GM19043 (cell line): ENCODE measurements at regions not wholly inside any gene's neighbourhood (a gene's known extent, or its start where the extent isn't known, plus 50 kb on each side); places are given as distances from the start of the nearest gene placed in this dataset.
"Not testable (repeated sequence)": the region's sequence is repeated elsewhere in the genome, so short reads cannot be mapped to it uniquely, and the experiment has no call there.

Source experiments
- ATAC-seq: cut with Tn5 transposase; IDR thresholded peaks from one replicate; pipeline ENCODE4 v1.9.1; 2021; ENCODE audit warnings: low read depth; ENCODE audit not compliant: unreplicated experiment

DNA sequence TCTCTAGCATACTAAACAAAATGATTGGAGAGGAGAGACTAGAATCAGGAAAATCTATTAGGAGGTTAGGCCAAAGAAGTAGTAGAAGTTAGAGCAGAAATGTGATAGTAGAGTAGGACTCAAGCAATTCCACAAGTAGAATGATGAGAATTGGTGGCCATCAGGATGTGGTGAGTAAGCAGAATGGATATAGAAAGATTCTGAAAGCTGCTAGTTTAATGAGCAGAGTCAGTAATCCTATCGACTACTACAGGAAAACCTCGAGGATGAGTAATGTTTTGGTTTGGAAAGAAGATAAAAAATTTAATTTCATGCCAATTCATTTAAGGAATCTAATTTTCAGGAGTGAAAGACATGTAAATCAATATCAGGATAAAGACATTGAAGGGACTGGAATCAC is 648.3 kb upstream of the PHF14 start:
- no peak for ATAC-seq

DNA sequence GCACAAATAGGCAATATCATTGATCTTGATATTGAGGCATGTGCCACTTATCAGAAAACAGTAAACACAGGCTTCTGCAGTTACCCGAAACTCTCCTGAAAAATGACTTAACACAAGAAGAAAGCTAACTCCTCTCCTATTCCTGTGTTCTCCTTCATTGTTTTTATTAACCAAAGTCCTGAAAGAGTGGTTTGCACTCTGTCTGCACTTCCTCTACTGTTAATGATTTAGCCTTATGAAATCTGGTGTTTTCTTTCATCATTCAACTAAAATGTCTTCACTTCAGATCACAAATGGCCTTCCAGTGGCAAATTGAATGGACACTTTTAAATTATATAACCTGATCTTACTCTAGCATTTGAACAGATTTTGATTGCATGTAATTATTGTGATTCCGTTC is 630.6 kb upstream of the PHF14 start:
- no peak for ATAC-seq

DNA sequence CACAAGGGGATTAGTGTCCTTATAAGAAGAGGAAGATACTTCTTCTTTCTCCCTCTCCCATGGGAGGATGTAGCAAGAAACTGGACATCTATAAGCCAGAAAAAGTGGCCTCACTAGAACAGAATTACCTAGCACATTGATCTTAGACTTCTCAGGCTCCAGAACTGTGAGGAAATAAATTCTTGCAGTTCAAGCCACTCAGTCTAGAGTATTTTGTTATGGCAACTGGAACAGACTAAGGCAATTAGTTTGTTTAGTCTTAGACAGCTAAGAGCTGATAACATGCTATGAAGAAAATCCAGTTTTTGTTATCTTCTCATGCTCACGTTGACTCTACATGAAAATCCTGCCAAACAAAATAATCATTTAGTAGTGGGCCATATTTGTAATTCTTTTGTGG is 627.6 kb upstream of the PHF14 start:
- ATAC-seq = no peak

DNA sequence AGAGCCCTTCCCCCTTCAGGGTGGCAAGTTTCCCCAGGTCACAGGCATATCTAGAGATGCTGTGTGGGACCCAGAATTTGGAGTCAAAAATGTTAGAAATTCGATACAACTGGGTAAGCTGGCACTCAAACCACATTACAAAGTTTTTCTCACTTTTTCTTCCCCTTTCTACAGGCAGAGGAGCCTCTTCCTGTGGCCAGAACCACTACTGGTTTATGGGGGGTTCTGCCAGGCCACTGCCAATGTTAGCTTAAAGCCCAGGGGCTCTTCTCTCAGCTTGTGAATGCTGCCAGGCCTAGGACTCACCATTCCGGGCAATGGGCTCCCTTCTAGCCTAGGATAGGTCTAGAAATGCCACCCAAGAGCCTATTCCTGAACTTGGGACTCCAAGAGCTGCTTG is 617.9 kb upstream of the PHF14 start:
- ATAC-seq = no peak

DNA sequence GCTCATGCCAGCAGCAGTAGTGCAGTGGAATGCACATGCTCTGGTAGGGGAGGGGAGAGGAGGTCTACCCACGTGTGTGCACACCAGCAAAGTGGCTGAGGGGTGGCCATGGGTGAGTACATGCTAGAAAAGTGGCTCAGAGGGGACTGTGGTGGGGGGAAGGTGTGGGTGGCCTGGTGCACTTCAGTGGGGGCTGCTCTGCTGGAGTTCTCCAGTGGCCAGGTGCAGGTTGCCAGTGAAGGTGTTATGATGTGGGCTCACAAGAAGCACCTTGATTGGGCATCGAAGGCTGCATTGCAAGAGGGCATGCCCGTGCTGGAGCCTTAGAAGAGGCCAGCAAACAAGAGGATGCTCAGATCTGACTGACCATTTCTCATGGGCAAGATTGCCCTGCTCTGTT is 613.6 kb upstream of the PHF14 start:
- no peak for ATAC-seq

DNA sequence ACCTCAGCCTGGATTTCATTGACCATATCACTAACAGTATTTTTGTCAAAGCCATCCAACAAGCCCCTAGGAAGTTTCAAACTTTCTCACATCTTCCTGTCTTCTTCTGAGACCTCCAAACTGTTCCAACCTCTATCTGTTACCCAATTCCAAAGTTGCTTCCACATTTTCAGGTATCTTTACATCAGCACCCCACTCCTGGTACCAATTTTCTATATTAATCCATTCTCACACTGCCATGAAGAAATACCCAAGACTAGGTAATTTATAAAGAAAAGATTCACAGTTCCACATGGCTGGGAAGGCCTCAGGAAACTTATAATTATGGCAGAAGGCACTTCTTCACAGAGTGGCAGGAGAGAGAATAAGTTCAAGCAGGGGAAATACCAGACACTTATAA is 571.9 kb upstream of the PHF14 start:
- ATAC-seq = no peak

DNA sequence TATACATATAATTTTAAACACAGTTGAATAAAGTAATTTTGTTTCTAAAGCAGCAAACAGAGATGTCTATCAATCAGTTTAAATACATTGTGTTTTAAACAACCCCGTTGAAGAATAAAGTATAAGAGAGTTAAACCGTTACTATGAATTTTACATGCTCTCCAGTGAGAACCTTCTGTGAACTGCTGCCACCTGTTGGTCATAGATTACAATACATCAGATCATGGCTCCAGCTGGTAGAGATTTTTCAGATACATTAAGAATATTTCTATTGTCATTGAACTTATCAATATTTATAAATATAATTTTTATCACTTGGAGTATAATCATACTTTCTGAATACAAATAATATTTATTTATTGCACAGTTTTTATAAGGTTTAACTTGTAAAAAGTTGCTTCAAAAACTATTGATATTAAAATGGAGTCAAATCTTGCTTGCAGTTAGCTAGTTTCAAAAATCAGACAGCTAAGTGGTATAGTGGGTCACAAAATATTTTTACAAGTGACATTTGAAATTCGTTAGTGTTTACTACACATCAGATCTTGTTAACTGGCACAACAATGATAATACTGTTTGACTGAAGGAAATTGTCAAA is 561.2 kb upstream of the PHF14 start:
- peak; percentile 82 for ATAC-seq

DNA sequence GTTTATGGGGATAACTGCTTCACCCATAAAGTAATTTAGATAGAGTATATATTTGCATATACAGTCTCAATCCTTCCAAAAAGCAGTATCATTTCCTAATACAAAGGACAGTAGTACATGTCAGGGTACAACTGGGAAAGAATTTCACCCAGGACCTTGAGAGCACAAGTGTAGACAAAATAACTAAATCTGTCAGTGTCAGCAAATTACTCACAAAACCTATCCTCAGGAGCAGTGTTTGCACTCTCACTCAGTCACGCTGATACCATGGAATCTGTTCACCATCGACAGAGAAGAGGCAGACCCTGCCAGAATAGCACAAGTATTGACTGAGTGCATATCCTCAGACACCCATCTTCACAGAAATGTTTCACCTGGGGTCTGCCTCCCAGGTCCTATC is 554.7 kb upstream of the PHF14 start:
- no peak for ATAC-seq

DNA sequence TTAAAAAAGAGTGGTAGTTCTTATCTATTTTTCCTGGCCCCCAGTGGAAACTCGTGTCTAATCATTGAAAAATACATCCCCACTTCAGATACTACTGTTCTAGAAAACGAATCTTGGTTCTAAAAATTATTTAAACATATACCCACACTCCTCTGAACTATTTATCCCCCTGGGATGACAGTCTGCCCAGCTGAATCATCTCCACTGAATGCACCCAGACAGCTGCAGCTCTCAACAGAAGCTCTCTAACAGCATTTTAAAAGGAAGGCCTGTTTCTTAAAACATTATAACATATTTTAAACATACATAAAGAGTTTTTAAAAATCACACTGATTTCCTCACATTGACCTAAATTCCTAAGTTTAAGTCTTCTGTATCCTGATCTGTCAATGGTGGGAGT is 544.6 kb upstream of the PHF14 start:
- ATAC-seq = no peak

DNA sequence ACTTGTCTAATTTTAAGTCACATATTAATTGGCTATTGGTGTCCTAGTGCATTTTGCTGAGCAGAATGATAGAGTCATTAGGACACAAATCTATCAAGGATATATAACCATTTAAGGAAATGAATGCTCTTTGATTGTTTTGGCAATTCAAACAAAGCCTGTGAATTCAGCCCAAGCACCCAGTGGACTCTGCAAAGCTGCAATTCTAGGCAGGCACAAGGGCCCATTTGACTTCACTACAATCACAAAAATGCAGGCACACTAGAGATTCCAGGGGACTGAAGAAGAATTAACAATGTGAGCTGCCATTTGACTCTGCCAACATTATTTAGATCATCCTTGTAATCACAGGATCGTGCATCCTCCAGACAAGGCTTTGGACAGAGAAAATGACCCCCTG is 544.2 kb upstream of the PHF14 start:
- no peak for ATAC-seq

DNA sequence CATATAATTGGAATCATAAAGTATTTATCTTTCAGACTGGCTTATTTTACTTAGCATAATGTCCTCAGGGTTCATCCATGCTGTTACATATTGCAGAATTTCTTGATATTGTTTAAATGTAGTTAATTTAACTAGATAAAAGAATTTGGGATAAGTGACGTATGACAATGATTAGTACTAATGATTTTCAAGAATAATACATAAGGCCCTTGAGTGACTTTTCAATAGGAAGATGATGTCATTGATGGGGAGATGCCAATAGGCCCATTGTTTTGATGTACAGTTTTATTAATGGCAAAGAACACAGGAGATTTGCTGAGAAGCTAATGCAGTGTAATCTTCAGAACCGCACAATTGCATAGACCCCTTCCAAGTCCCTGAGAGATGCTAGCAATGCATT is 537.4 kb upstream of the PHF14 start:
- no peak for ATAC-seq

DNA sequence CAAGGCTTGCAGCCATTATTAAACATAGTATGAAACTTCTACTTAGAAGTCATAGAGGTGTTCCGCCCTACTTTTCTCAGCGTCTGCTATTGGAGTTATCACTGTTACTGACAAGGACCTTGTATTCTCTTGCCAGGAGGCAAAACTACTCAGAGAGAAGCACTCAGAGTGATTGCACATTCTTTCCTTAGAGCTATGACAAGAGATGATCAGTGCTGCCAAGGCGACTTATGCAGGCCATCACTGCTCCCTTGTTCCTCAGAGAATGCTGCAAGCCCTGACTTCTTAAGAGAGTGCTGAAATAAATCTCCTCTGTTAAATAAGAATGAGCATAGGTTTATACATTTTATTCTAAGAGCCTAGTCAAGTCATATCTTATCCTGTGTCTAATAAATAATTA is 534.6 kb upstream of the PHF14 start:
- ATAC-seq = no peak

DNA sequence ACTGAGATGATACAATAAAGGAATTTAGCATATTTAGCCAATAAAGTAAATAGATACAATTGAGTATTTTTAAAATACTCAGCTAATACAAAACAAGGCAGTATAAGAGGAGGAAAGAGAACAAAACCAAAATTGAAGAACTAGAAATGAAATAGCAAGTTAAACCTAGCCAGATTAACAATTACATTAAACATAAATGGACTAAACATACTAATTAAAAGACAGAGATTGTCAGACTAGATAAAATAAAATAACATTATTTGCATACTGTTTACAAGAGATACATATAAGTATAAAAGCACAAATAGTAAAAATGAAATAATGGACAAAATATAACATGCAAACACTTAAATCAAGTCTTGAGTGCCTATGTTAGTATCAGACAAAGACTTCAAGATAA is 517.7 kb upstream of the PHF14 start:
- no peak for ATAC-seq

DNA sequence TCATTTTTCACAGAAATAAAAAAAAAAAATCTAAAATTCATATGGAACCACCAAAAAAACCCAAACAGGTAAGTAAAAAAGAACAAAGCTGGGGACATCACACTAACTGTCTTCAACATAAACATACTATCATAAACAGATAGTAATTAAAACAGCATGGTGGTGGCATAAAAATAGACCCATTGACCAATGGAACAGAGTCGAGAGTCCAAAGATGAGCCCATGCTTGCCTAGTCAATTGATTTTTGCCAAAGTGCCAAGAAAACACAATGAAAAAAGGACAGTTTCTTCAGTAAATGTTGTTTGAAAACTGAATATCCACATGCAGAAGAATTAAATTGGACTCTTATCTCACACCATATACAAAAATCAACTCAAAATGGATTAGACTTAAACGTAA is 513.2 kb upstream of the PHF14 start:
- ATAC-seq = no peak

DNA sequence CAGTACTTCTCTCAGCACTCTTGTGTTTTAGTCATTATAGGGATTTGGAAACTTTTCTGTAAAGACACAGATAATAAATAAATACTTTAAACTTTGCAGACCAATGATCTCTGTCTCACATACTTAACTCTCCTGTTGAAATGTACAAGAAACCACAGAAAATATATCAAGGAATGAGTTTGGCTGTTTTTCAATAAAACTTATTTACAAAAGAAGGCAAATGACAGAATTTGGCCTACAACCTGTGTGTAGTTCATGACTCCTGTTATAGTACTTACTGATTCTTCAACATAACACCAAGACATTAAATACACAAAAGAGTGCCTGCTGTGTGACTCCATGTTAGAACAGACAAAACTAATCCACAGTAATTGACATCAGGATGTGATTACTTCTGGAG is 510.0 kb upstream of the PHF14 start:
- no peak for ATAC-seq

DNA sequence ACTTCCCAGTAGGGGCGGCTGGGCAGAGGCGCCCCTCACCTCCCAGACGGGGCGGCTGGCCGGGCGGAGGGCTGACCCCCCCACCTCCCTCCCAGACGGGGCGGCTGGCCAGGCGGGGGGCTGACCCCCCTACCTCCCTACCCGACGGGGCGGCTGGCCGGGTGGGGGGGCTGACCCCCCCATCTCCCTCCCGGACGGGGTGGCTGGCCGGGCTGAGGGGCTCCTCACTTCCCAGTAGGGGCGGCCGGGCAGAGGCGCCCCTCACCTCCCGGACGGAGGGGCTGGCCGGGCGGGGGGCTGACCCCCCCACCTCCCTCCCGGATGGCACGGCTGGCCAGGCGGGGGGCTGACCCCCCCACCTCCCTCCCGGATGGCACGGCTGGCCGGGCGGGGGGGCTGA is 508.1 kb upstream of the PHF14 start:
- ATAC-seq = not testable (repeated sequence)

DNA sequence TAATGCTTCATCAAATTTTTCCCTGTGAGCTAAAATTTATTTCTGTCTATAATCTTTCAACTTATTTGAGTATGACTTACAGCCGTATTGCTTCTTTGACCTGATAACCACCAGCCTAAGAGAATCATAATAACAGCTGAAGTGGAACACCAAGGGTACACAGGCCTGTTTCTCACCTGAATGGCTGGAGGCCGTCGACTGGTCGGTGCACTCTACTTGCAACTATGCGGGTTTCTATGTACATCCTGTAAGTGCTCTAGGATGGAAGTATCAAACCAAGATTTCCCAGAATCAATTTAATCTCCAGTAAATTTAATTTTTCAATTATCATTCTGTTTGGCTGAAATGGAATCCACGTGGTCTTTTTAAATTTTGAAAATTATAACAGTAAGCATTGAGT is 504.8 kb upstream of the PHF14 start:
- ATAC-seq = no peak

DNA sequence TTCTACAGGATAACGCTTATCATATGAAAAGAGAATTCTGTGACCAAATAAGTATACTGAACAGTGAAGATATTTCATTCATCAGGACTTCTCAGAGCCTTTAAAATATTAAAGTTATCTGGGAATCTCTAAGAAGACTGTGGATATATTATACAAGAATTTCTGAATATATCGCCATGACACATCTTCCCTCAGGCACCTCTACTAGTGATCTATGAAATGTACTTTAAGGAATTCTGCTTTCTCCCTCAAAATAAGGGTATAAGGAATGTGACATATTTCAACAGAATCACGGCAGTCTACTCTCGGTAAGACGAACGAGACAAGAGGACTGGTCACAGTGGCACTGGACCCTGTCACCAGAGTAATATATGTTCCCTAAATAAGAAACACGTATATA is 504.2 kb upstream of the PHF14 start:
- no peak for ATAC-seq

DNA sequence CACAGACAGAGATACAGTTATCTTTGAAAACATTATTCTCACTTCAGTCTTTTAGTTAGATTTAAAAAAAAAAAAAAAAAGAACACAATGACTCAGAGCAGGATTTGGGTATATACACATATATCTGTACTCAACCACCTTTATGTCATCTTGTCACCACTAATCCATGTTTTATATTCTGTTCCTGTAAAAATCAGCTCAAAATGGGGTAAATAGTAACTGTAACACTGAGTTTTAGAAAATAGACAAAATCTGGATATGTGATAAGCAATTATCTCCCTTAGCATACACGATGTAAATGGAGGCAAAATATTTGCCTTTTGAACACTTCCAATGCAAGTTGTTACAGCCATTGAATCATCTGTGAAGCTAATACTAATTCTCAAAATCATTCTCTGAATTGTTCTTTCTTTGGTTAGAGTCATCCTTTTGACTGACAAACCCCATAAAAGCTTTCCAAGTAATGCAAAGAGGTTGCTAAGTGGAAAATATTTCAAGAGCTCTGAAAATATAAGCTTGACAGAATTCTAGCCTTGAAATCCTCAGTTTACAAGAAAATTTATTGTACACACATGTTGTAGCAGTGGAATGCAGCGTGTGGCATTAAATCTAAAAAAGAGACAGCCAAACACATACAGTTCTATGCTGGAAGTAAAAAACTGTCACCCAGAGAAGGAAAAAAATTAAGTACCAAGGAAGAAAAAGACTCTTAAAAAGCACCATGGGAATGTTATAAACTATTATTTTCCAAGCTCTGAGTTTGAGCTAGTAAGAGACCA is 502.2 kb upstream of the PHF14 start:
- no peak for ATAC-seq

DNA sequence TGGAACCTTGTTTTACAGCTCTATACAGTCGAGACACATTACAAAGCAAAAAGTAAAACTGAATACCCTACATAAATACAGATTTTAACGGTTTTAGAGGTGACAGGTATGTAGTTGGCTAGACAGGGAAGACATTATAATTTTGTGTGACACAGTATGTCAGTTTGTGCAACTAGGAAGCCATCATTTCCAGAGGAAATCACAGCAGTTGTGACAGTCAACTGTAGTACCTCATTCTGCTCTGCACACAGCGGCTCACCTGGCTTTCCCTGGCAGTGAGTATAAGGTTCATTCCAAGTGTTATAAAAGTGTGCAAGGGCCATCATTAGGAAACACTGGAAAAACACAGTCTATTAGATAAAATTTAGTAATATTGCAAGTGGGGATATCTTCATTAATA is 501.6 kb upstream of the PHF14 start:
- no peak for ATAC-seq

DNA sequence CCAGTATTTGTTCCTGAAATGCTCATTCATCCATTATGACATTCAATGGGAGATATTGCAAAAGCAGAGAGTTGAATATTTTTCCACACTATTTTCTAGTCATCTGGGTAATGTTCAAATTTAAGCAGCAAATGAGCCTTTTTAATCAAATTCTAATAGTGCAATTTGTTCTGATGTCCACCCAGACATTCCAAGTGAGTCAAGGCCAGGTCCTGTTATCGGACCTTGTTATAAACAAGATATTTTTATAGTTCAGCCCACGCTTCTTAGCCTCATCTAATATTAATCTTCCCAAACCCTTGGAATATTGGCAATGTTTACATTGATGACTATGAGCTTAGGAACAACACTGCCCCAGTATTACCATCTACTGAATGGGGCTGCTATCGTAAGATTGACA is 500.1 kb upstream of the PHF14 start:
- no peak for ATAC-seq

DNA sequence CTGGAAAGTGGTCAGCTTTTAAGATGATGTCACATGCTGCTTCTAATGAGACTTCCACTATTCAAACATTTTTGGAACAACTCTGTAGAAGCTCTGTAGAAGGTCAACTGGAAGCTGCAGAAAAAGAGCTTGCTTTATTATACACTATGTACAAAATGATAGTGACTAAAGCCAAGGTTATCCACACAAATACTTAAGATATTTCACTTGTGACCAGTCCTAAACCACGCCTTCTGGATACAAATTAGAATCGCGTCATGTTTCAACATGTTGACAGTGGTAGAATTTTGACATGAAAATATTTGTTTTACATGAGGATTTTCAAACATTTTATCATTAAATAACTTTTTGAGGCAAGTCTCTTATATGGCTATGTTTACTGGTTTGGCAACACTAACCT is 499.6 kb upstream of the PHF14 start:
- no peak for ATAC-seq
